Activated T-cell treated with anti-CD3 and anti-CD28 coated beads for 4 hours (primary cell): ENCODE measurements at regions not wholly inside any gene's neighbourhood (a gene's known extent, or its start where the extent isn't known, plus 50 kb on each side); places are given as distances from the start of the nearest gene placed in this dataset.
"Not testable (repeated sequence)": the region's sequence is repeated elsewhere in the genome, so short reads cannot be mapped to it uniquely, and the experiment has no call there.

ENCODE experiments used
- DNase-seq: peaks from one replicate; pipeline ENCODE4 v3.0.0-alpha.2; 2020

DNA sequence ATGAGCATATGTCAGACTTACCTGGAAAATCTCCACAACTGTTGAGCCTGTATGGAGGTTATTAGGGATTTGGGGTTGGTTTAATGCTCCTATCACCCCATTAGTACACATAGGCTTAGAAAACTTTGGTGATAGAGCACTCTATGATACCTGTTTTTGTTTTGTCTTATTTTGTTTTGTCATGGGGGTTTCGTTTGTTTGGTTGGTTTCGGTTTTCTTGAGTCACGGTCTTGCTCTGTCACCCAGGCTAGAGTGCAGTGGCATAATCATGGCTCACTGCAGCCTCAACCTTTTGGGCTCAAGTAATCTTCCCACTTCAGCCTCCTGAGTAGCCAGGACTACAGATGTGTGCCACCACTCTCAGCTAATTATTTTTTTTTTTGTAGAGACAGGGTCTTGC is 70.0 kb downstream of the MZT1 start:
- DNase-seq, result no peak

DNA sequence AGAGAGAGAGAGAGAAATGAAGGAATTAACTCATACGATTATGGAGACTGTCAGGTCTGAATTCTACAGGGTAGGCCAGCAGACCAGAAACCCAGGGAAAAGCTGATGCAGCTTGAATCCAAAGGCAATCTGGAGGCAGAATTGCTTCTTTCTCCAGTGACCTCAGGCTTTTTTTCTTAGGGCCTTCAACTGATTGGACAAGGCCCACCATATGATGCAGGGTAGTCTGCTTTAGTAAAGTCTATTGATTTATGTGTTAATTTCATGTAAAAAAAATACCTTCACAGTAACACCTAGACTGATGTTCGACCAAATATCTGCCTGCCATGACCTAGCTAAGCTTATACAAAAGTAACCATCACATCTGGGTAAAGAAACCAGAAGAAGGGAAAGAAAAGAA is 71.1 kb downstream of the MZT1 start:
- DNase-seq, result no peak

DNA sequence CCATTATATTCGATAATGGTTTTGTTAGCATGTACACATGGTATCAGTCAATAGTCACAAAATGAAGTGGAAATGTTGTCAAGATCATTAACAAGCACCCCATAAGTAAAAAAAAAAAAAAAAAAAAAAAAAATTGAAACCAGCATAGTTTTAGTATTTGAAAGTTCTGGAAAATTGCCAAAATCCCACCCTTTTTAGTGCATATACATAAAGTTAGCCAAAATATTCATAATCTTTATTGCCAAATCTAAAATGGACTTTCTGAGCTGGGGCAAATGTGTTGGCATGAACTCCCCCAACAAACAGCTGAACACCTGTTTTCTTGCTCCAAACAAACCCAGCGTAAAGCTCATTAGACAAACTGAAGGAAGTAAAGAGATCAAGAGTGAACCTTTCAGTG is 73.9 kb downstream of the MZT1 start:
- no peak for DNase-seq

DNA sequence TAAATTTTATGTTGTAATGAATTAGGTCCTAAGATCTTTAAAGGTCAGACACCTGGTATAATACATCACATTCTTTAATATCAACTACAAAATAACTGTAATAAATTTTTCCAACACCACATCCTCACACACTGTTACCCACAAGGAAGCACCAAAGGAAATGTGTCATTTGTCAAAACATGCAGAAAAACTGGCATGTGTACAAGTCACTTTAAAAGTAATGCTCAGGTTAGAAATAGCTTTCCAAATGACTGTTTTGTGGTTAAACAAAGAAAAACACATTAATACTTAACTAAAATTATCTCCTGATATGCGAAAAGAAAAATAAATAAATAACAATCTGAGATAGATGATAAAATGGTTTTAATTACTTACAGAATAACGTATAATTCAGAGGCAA is 74.7 kb downstream of the MZT1 start:
- no peak for DNase-seq

DNA sequence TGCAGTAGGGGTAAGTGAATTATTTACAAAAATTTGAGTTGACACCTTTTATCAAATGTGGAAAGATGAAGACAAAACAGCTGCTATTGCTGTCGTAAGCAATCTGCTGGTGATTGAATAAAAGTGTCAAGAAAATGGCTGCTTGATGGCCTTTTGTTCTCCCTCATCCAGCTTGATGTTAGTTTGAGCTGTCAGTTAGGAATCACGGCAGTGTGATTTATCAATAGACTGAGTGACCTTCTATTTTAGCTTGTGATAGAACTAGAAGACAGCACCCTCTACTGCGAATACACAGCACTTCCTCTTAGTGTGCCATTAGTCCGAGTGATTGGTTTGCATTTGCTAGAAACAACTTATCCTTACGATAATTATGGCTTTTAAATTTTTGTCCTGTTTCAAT is 76.3 kb downstream of the MZT1 start:
- no peak for DNase-seq

DNA sequence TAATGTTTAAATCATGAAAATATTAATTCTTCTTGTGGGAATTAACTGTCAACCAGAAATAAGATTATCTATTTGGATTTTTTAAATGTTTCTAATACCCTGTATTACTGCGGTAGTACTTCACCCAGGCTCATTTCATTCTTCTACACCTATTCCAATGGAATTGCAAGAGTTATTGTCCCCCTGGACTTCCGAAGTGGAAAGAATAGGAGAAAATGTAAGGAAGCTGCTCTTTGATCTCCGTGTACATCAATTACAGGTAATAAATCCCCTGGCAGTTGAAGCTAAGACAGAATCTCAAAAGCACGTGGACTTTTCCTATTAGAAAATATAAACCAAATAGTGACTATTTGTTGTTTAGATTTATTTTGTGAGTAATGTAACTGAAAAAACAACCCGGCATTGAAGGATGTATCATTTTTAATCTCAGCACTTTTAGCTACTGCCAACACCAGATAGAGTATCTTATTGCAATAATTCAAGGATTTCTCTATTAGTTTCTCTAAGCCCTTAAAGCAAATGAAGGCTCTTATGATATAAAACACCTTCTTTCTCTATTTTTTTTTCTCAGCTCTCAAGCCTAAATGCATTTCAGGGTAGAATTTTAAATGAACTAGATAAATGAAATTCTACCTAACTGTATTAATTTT is 77.3 kb downstream of the MZT1 start:
- no peak for DNase-seq

DNA sequence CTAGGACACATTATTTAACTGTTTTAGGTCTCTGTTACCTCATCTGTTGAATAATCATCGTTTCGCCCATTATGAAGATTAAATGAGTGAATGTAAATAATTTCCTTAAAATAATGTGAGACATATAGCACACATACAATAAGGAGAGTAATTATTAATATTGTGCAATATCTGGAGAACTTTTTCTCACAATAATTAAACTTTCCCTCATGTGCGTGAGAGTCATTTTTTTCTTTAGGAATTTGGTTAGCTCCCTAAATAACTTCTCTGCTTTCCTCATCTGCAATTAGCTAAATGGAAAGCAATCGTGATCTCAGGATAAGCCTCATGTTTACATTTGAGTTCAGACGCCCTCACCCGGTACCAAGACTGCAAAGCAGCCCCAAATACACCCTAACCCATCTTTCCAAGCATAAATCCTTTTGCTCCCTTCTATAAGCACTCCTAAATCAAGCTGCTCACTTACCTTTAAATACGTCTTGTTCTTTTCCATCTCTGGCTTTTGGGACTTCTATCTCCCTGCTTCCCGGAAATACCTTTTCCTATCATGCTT is 78.8 kb downstream of the MZT1 start:
- no peak for DNase-seq

DNA sequence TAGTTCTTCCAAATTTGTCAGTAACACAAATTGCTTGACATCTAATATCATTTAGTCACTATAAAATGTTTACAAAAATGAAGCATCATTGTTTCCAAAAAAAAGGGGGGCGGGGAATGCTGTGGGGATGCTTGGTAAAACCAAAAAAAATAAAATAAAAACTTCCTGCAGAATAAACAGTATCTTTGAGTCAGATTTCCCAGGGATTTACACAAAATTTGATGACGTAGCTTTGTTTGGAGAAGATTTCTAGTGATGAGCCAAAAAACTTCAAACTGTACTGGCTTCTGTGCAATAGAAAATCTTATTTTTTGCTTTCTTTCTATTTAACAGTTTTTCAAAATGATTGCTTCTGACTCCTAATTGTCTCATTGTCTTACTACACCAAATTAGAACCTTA is 80.0 kb downstream of the MZT1 start:
- no peak for DNase-seq

DNA sequence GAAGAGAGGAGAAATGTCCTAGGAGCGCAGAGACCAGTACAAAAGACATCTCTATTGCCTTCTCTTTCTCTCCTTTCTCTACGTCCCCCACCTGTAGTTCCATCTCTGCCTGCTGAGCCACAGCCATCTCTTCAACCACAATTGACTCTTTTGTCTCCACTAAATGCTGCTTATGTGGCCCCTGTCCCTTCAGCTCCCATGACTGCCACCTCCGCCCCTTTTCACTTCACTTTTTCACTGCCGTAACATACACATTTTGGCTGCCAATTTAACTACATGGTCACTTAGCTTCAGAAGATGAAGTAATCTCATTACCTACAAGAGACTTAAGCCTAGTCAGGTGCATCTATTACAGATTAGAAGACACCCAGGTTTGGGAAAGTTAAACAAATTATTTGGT is 81.9 kb downstream of the MZT1 start:
- DNase-seq, result no peak

DNA sequence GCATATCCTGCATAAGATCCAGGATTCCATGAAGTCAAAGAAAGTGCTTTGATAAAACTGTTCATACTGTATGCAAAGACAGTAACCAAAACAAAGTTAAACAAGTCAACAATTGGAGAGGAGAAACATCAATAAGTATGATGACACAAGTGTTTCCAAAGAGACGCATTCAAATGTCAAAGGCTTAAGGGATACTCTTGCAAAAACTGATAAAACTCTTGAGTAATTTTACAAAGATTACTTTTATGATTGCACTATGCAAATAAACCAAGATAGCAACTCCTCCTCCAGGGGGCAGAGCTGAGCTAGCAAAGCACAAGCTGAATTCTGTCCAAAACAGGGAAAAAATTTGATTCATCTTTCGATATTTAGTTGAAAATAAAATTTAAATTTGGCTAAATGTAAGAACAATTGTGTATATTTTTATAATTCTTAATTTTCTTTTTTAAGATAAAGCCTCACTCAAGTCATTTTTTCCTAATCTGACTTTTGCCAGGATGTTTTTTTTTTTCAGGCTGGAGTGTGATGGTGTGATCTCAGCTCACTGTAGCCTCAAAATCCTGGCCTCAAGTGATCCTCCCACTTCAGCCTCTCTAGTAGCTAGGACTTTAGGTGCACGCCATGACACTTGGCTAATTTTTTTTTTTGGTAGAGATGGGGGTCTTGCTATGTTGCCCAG is 84.0 kb downstream of the MZT1 start:
- DNase-seq, result peak; percentile 43

DNA sequence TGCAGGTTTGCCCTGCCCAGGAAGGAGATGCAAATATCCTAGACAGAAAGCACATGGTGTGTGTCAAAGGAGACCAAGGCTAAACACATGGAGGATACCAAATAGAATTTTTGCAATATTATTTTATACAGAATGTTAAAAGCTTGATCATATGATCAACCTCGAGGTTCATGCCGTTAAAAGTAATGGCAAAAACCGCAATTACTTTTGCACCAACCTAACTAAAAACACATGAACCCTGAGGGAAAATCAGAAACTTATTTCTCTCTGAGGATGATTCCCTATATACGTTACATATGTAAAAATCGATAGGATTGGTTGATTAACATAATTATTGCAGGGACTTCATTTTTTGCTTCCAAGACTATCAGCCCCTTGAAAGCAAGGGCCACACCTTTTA is 88.1 kb downstream of the MZT1 start:
- no peak for DNase-seq

DNA sequence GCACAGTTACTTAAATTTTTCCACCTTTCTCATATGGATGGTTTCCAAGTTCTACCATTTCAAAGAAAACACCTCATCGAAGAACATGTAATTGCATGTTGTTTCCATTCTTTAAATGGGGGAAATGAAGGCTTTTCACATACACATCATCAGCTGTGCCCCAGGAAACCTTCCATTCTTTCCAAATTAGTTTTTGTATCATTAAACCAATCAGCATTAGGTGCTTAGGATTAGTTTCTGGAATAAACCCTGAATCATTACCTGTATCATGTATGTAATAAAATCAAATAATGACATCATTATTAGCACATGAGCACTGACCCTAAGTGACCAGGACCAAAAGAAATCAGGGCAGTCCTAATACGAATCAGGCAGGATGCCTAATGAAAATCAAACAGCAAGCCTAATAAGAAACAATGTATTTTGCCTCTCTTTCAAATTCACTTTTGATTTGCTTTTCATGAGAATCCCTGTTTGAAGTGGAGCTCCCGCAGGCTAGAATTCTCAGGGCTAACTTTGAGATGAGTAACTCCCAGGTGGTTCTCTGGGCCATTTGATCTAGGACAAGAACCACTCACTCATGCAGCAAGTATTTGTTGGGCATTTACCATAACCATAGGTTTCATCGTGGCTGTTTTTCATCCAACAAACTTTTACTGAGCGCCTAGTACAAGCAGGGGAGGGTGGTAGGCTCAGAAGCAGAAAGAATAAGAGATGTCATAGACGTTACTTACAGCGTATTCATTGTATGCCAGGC is 89.2 kb downstream of the MZT1 start:
- no peak for DNase-seq

DNA sequence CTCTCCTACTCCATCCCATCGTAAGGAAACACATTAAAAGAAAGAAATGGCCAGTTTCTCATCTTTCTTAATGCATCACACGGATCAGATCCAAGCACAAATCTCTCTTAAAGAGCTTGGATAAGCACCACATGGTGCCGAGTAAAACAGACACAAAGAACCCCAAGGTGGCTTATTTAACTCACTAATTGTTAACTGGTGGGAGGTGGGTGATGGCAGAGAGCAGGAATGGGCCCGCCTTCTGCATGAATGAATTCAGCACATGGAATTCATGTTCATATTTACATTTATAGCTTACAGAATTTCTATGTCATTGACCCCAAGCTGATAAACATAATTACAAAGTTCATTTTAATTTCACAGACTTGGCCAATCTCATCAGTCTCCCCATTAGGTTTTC is 89.9 kb downstream of the MZT1 start:
- DNase-seq, result no peak

DNA sequence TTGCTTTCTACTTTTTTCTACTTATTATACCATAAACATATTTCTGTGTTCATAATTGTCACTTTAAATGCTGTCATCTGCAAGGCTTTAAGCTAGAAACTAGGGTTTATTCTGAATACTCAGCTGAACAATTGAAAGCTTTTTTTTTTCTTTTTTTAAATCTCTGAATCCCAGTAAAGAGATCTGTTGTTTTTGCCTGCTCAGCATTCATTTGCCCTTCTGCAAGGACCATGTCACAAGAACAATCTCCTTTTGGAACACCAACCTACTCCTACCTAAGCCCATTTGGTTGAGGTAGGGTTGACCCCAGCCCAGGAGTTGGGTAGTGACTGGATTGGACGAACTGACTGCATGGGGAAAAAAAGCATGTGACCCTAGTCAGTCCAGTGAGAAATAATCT is 92.6 kb downstream of the MZT1 start:
- DNase-seq, result no peak

DNA sequence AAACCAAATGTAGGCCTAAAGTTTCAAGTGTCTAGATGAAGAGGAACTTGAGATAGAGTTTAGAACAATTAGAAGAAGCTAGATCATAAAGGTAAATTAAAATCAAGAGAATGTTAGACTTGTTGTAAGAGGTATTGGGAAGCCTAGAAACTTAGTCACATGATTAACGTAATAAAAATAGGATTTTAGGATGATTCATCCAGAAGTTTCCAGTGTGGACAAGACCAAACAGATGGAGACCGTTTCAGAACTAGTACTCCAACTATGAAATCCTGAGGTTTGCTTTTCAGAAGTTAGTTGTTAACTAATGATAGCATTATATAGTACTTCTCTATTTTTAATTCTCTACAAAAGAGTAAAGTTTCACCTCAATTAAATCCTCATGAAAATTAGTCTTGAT is 104.9 kb downstream of the MZT1 start:
- no peak for DNase-seq

DNA sequence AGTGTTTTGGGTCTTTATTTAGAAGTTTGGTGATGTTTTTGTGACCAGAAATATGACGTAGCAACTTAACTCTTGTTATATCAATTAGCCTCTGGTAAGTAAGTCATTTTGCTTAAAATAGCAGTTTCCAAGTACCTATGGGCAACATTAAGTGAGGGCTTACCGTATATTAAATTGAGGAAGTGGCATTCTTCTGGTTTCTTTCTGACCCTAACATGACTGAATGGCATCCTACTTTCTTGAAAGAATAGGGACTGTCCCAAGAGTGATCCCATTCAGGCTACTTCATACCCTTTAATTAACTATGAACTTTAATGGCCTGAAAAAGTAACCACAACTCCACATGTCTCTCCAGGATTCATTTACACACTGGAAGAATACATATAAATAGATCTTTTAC is 106.6 kb downstream of the MZT1 start:
- no peak for DNase-seq

DNA sequence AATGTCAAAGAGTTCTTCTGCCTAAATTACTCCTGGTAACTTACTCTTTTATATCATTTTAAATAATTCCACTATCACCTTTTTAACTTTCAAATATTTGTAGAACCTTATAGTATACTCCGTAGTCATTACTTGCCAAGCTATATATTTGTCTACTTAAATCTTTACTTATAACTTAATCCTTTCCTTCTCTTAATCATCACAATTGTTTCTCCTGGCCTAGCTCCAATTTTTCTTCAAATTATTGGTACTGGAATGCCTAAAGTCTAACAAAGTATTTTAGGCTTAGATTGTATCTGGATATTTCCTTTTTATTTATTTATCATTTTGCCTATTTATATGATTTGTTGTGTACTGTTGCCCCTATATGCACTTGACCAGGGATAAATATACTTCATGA is 109.5 kb downstream of the MZT1 start:
- no peak for DNase-seq

DNA sequence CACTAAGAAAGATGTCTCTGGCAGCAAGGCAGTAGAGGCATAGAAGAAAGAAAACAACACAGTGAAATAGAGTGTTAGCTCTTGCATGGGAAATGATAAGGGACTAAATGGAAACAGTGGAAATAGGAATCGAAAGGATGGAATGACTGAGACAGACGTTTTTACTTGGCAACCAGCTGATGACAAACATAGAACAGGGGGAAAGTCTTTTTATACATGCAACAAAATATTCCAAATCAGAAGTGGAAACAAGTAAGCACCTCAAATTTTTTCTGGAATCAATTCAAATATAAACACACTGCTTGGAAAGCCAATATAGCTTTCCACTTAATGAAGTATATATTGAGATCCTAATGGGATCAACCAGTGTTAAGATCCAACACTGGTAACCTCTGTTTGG is 110.2 kb downstream of the MZT1 start:
- no peak for DNase-seq

DNA sequence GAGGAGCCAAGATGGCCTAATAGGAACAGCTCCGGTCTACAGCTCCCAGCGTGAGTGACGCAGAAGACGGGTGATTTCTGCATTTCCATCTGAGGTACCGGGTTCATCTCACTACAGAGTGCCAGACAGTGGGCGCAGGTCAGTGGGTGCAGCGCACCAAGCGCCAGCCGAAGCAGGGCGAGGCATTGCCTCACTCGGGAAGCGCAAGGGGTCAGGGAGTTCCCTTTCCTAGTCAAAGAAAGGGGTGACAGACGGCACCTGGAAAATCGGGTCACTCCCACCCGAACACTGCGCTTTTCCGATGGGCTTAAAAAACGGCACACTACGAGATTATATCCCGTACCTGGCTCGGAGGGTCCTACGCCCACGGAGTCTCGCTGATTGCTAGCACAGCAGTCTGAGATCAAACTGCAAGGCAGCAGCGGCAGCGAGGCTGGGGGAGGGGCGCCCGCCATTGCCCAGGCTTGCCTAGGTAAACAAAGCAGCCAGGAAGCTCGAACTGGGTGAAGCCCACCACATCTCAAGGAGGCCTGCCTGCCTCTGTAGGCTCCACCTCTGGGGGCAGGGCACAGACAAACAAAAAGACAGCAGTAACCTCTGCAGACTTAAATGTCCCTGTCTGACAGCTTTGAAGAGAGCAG is 117.1 kb downstream of the MZT1 start:
- DNase-seq, result not testable (repeated sequence)

DNA sequence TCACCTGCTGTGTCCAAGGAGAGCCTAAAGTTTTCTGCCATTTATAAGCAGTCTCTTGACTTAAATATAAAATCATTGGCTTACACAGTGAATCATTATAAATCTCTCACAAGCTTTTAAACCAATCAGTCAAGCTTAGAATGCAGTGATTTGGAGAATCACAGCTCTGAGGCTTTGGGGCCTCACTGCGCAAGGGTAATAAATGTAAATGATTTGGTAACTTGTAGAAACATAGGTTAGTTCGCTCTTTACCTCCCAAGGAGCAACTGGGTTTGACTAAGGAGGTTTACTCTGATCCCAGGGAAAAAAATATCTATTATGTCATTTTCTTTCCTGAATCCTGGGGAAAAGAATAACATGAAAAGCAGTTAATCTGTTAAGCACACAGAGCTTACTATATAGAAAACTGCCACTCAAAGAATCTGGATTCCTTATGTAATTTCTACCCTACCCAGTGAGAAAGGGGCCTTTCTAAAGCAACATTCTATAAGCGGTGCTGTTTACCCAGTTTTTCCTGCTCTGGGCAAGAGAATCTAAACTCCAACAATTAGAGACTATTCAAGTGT is 128.2 kb downstream of the MZT1 start:
- DNase-seq, result no peak

DNA sequence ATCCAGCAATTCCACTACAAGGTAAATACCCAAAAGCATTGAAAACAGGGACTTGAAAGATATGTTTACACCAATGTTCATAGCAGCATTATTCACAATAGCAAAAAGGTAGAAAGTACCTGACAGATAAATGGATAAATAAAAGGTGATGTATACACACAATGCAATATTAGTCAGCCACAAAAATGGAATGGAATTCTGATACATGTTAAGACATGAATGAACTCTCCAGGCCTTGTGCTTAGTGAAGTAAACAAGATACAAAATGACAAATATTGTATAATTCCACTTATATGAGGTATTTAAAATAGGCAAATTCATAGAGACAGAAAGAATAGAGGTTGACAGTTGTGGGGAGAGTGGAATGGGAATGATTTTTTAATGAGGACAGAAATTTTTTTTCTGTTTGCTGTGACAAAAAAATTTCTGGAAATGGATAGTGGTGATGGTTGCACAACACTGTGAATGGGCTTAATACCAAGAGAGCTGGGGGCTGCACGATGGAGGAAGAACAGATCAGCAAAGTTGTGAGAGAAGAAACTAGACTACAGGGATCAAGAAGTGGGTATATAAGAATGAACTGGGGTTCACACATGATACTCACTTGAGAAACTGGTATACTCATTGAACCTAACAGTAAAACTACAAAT is 137.2 kb downstream of the MZT1 start:
- no peak for DNase-seq

DNA sequence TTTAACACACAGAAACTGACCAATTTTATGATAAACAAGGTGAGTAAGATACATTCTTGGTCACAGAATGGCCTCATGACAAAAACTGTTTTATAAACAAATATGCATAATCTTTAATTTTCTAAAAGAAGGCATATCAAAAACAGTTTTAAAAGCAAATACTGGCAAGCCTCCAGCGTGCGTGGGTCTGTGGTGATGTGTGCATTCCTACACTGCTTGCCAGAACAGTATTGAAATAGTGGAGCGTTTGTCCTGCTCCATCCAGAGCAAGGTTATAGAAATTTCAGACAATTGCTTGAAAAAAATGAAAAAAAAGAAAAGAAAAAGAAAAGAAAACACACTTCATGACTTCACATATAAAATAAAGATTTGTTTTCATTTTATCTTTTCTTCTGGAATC is 140.9 kb downstream of the MZT1 start:
- DNase-seq, result no peak

DNA sequence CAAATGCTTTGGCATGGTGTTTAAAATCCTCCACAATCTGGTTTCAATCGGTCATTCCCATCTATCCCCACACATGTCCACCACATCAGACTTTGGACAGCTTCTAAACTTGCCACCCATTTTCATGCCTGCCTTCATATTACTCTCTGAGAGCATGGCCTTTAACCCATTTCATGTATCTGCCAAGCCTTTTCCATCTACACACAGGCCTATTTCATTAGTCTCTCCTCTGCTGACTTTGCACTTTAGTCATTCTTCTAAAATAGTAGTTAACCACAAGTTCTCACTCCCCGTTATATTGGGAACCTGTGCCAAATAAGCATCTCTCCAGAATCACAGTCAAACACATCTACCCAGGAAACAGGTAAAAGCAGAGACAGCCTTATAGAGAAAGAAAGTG is 142.2 kb downstream of the MZT1 start:
- no peak for DNase-seq
